ENCODE measurements at regions not wholly inside any gene's neighbourhood (a gene's known extent, or its start where the extent isn't known, plus 50 kb on each side); places are given as distances from the start of the nearest gene placed in this dataset.

DNA sequence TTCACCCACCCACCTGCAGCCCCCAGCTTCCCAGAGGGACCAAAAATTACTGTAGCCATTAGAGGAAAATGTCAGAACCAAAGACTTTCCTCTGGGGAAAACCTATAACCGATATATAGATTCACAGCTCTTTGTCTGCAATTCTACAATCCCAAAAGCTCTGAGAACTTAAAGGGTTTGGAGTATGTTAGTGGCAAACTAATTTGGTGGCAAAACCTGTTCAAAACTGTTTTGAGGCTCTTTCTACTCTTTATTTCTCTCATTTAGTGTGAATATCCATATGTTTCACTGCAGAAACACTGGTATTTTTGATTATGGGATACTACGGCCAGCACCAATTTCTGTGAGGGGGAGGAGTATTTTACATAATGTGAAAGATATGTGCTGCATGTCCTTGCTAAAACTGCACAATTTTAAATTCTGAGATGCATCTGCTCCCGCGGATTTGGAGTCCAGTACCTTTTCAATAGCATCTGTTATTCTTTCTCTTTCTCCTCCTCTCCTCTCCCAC is 87.5 kb upstream of the MTNR1B start:
- in situ Hi-C loops (cut with MboI; ENCODE audit: low sequenced_read_pairs, unreplicated experiment): no loop called here
- no peak for DNase-seq (ENCODE audit: low spot score)
- TF ChIP-seq, protein P1, sequence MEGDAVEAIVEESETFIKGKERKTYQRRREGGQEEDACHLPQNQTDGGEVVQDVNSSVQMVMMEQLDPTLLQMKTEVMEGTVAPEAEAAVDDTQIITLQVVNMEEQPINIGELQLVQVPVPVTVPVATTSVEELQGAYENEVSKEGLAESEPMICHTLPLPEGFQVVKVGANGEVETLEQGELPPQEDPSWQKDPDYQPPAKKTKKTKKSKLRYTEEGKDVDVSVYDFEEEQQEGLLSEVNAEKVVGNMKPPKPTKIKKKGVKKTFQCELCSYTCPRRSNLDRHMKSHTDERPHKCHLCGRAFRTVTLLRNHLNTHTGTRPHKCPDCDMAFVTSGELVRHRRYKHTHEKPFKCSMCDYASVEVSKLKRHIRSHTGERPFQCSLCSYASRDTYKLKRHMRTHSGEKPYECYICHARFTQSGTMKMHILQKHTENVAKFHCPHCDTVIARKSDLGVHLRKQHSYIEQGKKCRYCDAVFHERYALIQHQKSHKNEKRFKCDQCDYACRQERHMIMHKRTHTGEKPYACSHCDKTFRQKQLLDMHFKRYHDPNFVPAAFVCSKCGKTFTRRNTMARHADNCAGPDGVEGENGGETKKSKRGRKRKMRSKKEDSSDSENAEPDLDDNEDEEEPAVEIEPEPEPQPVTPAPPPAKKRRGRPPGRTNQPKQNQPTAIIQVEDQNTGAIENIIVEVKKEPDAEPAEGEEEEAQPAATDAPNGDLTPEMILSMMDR (IDR thresholded peaks at IDR 0.05; ENCODE audit: borderline replicate concordance, control extremely low read depth, extremely low read depth, insufficient read depth, missing control alignments): no peak

DNA sequence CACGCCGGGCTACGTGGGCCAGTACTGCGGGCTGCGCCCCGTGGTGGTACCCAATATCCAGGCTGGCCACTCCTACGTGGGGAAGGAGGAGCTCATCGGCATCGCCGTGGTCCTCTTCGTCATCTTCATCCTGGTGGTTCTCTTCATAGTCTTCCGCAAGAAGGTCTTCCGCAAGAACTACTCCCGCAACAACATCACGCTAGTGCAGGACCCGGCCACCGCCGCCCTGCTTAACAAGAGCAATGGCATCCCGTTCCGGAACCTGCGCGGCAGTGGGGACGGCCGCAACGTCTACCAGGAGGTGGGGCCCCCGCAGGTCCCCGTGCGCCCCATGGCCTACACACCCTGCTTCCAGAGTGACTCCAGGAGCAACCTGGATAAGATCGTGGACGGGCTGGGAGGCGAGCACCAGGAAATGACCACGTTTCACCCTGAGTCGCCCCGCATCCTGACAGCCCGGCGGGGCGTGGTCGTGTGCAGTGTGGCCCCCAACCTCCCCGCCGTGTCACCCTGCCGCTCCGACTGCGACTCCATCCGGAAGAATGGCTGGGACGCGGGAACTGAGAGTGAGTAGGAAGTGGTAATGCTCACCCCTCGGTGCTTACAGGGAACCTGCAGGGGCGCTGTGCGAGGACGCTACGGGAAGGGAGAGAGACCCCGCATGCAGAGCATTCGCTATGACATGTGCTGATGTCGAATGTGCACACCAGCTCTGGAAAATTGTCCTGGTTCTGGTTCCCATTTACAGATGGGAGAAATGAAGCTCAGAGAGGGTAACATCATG is 86.4 kb upstream of the MTNR1B start:
- in situ Hi-C loops (cut with MboI; ENCODE audit: low sequenced_read_pairs, unreplicated experiment): no loop called here
- TF ChIP-seq, protein P1 (IDR thresholded peaks at IDR 0.05; ENCODE audit: borderline replicate concordance, control extremely low read depth, extremely low read depth, insufficient read depth, missing control alignments): no peak

DNA sequence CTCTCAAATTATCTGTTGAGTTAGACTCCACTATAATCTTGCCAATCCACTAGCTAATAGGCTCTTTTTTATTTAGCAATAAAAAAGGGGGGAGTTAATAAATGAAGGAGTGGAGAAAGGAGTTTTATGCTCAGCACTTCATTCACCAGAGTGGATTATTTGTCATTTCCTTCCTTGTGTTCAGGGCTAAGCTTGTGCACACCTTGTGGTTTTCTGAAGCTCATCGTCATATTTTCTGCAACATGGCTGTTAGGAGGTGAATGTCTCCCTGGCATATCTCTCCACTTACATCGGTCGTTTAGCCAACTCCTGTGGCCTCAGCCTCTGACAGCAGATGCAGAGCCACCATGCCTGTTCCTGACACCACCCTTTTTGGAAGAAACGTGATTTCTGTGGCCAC is 83.9 kb upstream of the MTNR1B start:
- TF ChIP-seq, protein P1 (IDR thresholded peaks at IDR 0.05; ENCODE audit: borderline replicate concordance, control extremely low read depth, extremely low read depth, insufficient read depth, missing control alignments): no peak
- in situ Hi-C loops (cut with MboI; ENCODE audit: low sequenced_read_pairs, unreplicated experiment): no loop called here
- no peak for DNase-seq (ENCODE audit: low spot score)

More for the DNA sequence above, 86.4 kb upstream of the MTNR1B start:
- no peak for DNase-seq (ENCODE audit: low spot score)

DNA sequence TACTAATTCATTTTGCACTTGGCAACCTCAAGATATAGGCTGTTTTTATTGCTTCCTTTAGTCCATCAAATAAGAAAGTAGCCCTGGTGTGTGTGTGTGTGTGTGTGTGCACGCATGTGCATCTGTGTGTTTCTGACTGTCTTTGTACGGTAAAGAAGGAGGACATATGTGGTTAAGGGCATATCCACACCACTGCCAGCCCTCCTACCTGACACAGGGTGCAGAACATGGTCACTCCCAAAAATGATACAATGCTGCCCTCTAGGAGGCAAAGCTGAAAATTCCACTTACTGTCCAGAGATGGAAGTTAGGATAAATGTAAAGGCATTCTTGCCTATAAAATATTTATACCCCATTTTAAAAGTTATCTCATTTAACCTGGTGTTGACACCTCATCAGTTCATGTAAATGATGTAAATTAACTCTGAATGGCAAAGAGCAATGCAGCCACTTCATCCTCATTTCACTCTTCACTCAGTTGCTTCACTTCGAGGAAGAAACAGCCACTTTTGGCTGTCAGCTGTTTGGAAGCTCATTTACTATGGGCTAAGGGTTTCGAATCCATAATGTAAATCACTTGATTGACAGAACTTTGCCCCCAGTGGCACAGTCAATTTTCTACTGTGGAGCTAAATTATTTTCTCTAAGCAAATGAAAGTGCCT is 83.1 kb upstream of the MTNR1B start:
- TF ChIP-seq, protein P1 (IDR thresholded peaks at IDR 0.05; ENCODE audit: borderline replicate concordance, control extremely low read depth, extremely low read depth, insufficient read depth, missing control alignments): peak; percentile 46
- in situ Hi-C loops (cut with MboI; ENCODE audit: low sequenced_read_pairs, unreplicated experiment): no loop called here
- peak; percentile 65 for DNase-seq (ENCODE audit: low spot score)

DNA sequence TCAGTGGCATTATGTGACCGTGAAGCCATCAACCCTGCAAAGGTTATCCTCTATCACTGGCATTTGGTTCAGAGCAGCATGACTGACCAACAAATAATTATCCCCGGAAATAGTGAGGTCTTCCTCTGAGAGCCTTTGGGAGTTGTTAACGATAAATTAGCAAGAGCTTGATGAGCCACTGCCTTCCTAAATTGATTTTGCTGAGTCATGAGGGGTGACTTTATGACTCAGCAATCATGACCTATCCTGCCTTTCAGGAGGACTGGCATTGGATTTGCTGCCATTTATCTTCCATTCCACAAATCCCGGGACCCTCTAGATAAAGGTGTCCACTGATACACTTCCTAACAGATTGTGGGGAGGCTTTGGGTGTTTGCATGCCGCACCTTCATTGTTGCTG is 80.8 kb upstream of the MTNR1B start:
- TF ChIP-seq, protein P1 (IDR thresholded peaks at IDR 0.05; ENCODE audit: borderline replicate concordance, control extremely low read depth, extremely low read depth, insufficient read depth, missing control alignments): no peak
- DNase-seq (ENCODE audit: low spot score): no peak
- in situ Hi-C loops (cut with MboI; ENCODE audit: low sequenced_read_pairs, unreplicated experiment): no loop called here

DNA sequence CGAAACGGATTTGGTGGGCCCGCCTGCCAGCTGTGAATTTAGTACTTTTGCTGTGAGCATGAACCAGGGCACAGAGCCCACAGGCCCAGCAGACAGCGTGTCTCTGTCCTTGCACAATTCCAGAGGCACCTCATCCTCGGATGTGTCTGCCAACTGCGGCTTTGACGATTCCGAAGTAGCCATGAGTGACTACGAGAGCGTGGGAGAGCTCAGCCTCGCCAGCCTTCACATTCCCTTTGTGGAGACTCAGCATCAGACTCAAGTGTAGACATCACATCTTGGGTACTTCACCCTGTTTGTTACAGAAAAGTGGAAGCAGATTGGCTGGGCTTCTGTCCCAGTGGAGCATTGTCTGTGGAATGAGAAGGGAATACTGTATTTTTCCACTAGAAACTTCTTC is 78.6 kb upstream of the MTNR1B start:
- no peak for DNase-seq (ENCODE audit: low spot score)
- in situ Hi-C loops (cut with MboI; ENCODE audit: low sequenced_read_pairs, unreplicated experiment): no loop called here
- TF ChIP-seq, protein P1 (IDR thresholded peaks at IDR 0.05; ENCODE audit: borderline replicate concordance, control extremely low read depth, extremely low read depth, insufficient read depth, missing control alignments): no peak
